GM20000 (cell line): ENCODE measurements at regions not wholly inside any gene's neighbourhood (a gene's known extent, or its start where the extent isn't known, plus 50 kb on each side); places are given as distances from the start of the nearest gene placed in this dataset.

Experiments used
- DNase-seq: peaks from one replicate; pipeline ENCODE4 v3.0.0; 2012; ENCODE audit warnings: low spot score
- TF ChIP-seq, protein P1 (sequence below): IDR thresholded peaks from 2 replicates; pipeline ENCODE4 v1.5.1; 2012; ENCODE audit warnings: mild to moderate bottlenecking, control low read depth; ENCODE audit errors: extremely low read depth, missing control alignments

DNA sequence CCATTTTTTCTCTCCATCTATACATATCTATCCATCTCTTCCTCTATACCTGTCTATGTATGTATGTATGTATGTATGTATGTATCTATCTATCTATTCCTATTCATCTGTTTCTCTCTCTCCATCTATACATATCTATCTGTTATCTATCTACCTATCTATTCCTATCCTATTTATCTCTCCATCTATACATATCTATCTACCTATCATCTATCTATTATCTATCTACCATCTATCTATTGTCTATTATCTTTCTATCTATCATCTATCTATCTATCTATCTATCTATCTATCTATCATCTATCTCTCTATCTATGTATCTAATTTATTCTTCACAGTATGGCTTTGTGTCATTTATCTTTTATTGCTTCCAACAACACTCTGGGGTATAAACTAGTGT lies 1124.4 kb downstream of the TYW1 start:
- DNase-seq = no peak
- TF ChIP-seq, protein P1, sequence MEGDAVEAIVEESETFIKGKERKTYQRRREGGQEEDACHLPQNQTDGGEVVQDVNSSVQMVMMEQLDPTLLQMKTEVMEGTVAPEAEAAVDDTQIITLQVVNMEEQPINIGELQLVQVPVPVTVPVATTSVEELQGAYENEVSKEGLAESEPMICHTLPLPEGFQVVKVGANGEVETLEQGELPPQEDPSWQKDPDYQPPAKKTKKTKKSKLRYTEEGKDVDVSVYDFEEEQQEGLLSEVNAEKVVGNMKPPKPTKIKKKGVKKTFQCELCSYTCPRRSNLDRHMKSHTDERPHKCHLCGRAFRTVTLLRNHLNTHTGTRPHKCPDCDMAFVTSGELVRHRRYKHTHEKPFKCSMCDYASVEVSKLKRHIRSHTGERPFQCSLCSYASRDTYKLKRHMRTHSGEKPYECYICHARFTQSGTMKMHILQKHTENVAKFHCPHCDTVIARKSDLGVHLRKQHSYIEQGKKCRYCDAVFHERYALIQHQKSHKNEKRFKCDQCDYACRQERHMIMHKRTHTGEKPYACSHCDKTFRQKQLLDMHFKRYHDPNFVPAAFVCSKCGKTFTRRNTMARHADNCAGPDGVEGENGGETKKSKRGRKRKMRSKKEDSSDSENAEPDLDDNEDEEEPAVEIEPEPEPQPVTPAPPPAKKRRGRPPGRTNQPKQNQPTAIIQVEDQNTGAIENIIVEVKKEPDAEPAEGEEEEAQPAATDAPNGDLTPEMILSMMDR = no peak

DNA sequence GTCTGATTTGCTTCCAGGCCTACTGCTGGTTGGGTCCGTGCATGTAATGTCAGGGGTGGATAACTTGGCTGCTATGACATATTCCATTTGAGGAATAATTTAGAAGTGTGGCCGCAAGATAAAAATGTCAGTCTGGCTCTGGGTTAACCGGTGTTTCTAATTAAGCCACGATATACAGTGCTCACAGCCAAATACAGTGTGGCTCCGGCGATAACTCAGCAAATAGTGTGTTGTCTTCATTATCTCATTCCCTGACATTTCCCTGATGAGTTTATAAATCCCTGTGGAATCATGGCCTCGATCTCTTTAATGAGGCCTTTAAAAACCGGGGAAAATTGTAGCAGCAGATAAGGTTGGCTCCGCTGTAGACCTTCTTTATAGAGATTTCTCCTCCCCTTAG lies 1125.0 kb downstream of the TYW1 start:
- TF ChIP-seq, protein P1 = no peak
- no peak for DNase-seq

DNA sequence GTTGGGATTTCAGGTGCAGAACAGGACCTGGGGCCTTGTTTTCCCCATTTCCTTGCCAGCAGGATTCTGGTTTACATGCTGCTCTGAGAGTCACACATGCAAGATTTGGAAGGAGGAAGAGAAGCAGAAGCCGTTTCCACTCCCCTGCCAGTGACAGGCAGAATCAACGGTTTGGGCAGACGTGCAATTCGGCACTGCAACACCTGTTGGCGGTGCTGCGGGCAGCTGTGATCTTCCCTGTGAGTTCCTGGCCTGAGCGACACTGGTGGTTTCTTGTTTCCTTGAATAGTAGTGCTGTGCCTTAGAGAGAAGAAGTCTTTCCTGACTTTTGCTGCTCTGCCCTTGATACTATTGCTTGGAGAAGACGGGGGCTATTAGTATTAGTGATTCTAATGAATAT lies 1126.2 kb downstream of the TYW1 start:
- DNase-seq = no peak
- TF ChIP-seq, protein P1 = no peak

DNA sequence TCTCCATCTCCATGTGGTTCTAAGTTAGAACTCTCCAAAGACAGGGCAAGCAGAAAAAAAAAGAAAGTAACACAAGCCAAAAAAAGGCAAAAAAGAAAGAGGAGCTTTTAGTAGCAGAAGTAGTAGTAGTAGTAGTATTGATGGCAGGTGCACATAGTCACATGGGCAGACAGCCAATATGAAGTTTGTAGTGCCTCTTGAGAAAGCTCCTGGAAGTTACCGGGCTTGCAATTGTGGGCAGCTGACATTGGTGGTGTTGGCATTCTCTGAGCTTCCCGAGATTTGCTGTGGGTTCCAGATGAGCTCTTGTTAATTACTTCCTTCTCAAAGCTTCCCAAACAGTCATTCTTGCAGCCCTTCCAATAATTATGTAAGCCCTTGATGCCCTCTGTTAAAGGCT lies 1128.5 kb downstream of the TYW1 start:
- TF ChIP-seq, protein P1 = no peak
- DNase-seq = no peak

DNA sequence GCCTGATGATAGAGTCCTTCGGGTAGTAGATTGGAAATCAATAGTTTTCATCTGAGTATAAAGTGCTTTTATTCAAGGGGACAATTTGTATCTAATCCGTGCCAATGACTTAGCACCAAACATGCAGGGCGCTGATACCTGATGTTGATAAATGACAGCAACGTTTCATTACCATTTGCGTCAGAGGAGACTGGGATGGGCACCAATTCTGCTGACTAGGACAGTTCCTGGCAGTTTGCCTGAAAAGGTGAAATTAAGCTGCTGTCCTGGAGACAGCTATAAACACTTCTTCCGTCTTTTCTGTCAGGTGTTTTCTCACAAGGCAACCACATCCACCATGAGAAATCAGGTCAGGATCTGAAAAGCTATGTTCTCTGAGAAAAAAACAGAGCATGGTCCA lies 1136.4 kb downstream of the TYW1 start:
- DNase-seq = no peak
- TF ChIP-seq, protein P1 = no peak

- no peak for DNase-seq
- TF ChIP-seq, protein P1 = no peak
These were observed 1146.7 kb downstream of the TYW1 start for GRCh38 chr7:68143345-68143744.

GRCh38 chr7:68146983-68147382 lies 1150.3 kb downstream of the TYW1 start:
- TF ChIP-seq, protein P1 = no peak
- DNase-seq = no peak
